ENCODE measurements at regions not wholly inside any gene's neighbourhood (a gene's known extent, or its start where the extent isn't known, plus 50 kb on each side); places are given as distances from the start of the nearest gene placed in this dataset.

GRCh38 chr2:47272031-47272864 lies 95.9 kb upstream of the CALM2 start:
- peak overlapping the region; percentile 20 for H3K4me3 ChIP-seq (replicated peaks; ENCODE audit: low read depth, low read length)
- TF ChIP-seq CTCF (IDR thresholded peaks at IDR 0.05; ENCODE audit: low read depth, low read length, missing control alignments): peak; percentile 94
- no peak for DNase-seq (ENCODE audit: extremely low read depth, low read depth)

GRCh38 chr2:47271054-47272000 lies 95.0 kb upstream of the CALM2 start:
- no peak overlapping the region for H3K4me3 ChIP-seq (replicated peaks; ENCODE audit: low read depth, low read length)
- DNase-seq (ENCODE audit: extremely low read depth, low read depth): no peak
- no peak for TF ChIP-seq CTCF (IDR thresholded peaks at IDR 0.05; ENCODE audit: low read depth, low read length, missing control alignments)

- no peak for DNase-seq (ENCODE audit: extremely low read depth, low read depth)
- H3K4me3 ChIP-seq (replicated peaks; ENCODE audit: low read depth, low read length): no peak overlapping the region
Observed at GRCh38 chr2:47270421-47270820, 94.1 kb upstream of the CALM2 start.

GRCh38 chr2:47269316-47270232 lies 93.3 kb upstream of the CALM2 start:
- TF ChIP-seq CTCF (IDR thresholded peaks at IDR 0.05; ENCODE audit: low read depth, low read length, missing control alignments): no peak
- DNase-seq (ENCODE audit: extremely low read depth, low read depth): peak; percentile 73
- H3K4me3 ChIP-seq (replicated peaks; ENCODE audit: low read depth, low read length): no peak overlapping the region

More at GRCh38 chr2:47270421-47270820, 94.1 kb upstream of the CALM2 start:
- TF ChIP-seq CTCF (IDR thresholded peaks at IDR 0.05; ENCODE audit: low read depth, low read length, missing control alignments): no peak

GRCh38 chr2:47267711-47268086 lies 91.4 kb upstream of the CALM2 start:
- no peak overlapping the region for H3K4me3 ChIP-seq (replicated peaks; ENCODE audit: low read depth, low read length)
- no peak for DNase-seq (ENCODE audit: extremely low read depth, low read depth)
- TF ChIP-seq CTCF (IDR thresholded peaks at IDR 0.05; ENCODE audit: low read depth, low read length, missing control alignments): no peak
